ENCODE measurements at regions not wholly inside any gene's neighbourhood (a gene's known extent, or its start where the extent isn't known, plus 50 kb on each side); places are given as distances from the start of the nearest gene placed in this dataset.

- no peak for DNase-seq
Observed at GRCh38 chr1:21346365-21347071, 56.3 kb upstream of the ECE1 start.

GRCh38 chr1:21344750-21345443 lies 54.6 kb upstream of the ECE1 start:
- no peak for DNase-seq

- DNase-seq, result no peak
Observed at GRCh38 chr1:21344098-21344749, 54.0 kb upstream of the ECE1 start.

- DNase-seq, result no peak
Observed at GRCh38 chr1:21342961-21343838, 52.9 kb upstream of the ECE1 start.

- DNase-seq, result no peak
Observed at GRCh38 chr1:21341517-21342078, 51.3 kb upstream of the ECE1 start.

- no peak for DNase-seq
Observed at GRCh38 chr1:21341022-21341421, 50.8 kb upstream of the ECE1 start.

DNA sequence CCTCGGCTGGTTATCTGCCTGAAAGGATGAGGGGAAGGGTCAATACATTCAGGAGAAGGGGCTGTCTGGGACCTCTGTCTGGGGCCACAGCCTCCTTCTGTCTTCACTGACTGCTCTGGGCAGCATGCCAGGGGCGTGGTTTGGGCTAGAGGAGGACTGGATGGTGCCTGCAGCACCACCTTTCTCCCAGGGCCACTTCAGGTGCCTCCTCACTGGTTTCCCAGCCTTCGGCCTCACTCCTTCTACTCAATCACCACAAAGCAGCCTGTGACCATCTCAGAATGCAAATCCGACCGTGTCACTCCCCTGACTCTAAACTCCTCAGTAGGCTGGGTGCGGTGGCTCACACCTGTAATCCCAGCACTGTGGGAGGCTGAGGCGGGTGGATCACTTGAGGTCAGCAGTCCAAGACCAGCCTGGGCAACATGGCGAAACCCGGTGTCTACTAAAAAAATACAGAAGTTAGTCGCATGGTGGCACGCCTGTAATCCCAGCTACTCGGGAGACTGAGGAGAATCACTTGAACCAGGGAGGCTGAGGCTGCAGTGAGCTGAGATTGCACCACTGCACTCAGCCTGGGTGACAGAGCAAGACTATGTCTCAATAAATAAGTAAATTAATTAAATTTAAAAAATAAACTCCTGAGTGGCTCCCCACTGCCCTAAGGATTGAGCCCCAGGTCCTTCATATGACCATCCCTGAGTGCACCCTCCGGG lies 50.1 kb upstream of the ECE1 start:
- DNase-seq, result no peak
